HG03196 (cell line): ENCODE measurements at regions not wholly inside any gene's neighbourhood (a gene's known extent, or its start where the extent isn't known, plus 50 kb on each side); places are given as distances from the start of the nearest gene placed in this dataset.

Experiments used
- ATAC-seq: cut with Tn5 transposase; IDR thresholded peaks from one replicate; pipeline ENCODE4 v1.9.1; 2021; ENCODE audit not compliant: unreplicated experiment

DNA sequence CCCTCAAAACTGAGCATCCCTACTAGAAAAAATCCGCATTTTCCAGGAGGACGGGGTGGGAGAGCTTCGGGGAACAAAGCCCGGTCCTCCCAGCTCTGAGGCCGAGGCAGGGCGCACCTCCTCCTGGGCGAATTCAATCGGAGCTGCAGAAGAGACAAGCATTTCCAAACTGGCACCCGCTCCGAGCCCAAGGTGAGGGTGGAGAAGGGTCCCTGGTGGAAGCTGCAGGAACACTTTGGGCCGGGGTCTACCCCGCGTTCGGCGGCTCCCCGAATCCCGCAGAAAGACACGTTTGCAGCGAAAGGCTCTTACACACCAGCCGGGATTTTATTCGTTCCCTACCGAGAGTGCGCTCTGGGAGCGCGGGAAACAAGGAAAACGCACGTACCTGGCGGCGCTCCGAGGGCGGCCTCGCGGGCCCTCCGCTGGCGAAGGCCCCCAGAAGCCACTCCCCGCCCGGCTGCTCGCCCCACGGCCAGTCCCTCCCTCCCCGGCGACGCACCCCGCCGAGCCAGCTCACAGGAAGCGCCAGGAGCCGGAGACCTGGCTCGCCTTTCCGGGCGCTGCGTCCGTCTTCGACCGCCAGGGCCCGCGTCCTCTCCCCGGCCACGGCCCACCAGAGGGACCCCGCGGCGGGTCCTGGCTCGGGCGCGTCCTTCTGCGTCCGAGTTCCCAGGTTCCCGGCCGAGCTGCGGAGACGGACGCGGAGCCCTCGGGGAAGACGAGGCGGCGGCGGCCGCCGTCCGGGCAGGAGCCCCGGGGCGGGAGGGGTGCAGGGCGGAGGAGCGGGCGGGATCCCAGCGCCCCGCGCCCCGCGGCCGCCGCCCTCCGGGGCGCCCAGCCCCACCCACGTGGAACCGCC lies 49.8 kb upstream of the BAHCC1 start:
- peak; percentile 38 for ATAC-seq
